Activated CD4-positive, alpha-beta T cell treated with anti-CD3 and anti-CD28 coated beads, Interleukin-2, amount 50 U/mL, for 24 hours (primary cell): ENCODE measurements at regions not wholly inside any gene's neighbourhood (a gene's known extent, or its start where the extent isn't known, plus 50 kb on each side); places are given as distances from the start of the nearest gene placed in this dataset.
"Not testable (repeated sequence)": the region's sequence is repeated elsewhere in the genome, so short reads cannot be mapped to it uniquely, and the experiment has no call there.

Experiments used
- DNase-seq, 2 donors: peaks; one replicate each; pipeline ENCODE4 v3.0.0-alpha.2; 2020; ENCODE audit warnings: low read depth in 1 of 2, low spot score in 1 of 2

DNA sequence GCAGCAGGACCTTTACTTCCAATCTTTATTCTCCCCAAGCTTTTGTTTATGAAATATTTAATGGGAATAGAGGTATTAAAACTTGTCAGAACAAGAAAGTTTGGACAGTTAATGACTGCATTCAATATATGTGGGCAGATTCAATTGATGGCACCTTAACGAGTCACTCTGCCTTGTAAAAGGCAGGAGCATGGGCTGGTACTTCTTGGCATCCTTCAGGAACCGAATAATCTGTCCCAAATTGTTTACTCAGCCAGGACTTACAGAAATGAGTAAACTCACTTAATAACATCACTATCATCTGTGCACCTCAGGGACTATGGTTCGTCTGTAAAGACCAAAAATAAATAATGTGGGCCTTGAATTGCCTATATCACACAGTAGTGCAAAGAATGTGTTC lies 1280.3 kb upstream of the TMEFF2 start:
- no peak for DNase-seq

DNA sequence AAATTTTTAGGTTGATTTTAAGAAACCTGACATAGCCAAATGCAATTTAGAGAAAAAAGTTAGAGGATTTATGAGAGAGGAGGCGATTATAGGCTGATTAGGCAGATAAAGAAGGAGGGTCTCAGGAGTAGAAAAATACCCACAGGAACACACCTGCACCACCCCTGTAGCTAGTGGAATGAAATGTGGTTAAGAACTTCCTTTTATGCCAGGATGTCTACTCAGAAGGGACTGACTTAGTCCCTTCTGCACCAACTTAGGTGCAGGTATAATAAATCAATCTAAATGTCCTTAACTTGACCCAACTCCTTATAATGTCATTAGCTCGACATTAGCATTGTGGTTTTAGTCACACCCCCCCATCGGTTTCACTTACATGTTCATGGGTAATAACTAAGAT lies 1274.5 kb upstream of the TMEFF2 start:
- no peak for DNase-seq

DNA sequence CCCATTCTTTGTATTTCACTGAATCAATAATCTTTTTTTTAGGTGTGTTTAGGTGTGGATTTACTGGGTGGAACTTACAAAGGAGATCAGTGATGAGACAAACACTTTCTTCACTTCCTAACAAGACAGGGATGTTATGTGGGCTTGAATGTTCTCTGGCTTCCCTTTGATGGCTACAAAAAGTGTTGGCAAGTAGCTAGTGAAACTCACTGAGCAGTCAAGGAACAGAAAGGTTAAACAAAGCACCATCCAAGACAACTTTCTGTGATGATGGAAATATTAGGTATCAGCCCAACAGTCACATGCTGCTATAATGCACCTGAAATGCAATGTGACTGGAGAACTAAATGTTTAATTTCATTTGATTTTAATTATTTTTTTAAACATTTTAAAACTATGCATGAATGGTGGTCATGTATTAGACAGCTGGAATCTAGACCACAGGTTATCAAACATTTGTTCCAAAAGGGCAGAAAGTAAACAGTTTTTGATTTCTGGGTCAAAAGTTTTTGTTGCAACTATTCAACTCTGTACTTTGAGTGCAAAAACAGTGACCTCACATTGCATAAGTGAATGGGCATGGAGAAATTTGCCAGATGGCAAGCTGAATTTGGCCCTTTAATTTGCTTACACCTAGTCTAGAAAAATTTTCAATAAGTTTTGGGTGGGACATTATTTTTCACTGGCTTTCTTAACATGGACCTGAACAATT lies 1272.7 kb upstream of the TMEFF2 start:
- no peak for DNase-seq

DNA sequence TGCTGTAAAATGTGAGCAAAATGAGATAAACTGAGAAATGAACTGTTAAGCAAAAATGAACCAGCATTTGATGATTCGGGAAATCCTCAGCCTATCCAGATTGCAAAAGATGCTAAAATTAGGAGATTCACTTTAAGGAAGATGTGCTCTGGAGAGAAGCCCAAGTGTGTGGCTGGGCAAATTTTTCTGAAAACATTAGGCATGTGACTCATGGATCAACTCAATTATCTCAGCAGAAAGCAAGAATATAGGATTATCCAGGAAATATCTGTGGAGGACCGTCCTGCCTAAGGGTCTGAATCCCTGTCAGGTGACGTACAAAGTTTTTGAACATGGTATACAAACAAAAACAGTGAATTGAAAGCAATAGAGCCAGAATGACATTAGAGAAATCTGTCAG lies 1268.3 kb upstream of the TMEFF2 start:
- no peak for DNase-seq

DNA sequence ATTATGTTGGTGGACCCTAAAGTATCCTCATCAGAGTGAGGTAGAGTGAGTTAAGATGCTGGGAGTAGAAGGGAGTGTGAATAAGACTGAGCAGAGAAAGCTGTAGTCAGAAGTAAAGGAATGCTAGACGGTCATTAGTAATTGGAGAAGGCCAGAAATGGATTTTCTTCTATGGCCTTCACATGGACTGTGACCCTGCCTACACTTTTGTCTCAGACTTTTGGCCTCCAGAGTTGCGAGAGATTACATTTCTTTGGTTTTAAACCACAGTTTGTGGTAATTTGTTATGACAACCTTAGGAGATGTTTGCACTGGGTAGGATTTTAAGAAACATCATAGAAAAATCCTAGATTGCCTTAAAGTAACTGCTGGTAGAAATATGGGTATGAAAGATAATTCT lies 1267.7 kb upstream of the TMEFF2 start:
- no peak for DNase-seq

DNA sequence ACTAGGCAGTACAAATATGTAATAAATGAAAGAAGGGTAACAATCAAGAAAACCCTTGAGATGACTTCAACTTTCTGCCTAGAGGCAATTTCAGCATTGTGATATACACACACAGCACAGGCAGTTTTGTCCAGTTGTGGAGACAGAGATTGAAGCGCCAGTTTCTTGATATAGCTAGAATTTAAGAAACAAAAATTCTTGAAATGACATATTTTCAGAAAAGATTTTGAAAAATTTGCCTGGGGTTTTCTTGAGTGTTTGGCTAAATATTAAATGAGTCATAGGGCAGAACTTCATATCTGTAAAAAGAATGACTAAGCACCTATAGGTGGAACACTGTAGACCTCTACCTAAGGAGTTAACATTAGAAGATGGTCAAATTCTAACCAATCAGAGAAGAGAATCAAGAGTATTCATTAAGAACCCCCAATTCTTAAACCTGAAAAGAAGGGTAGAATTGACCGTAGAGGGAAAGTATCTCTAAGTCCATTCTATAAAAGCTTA lies 1266.8 kb upstream of the TMEFF2 start:
- no peak for DNase-seq

DNA sequence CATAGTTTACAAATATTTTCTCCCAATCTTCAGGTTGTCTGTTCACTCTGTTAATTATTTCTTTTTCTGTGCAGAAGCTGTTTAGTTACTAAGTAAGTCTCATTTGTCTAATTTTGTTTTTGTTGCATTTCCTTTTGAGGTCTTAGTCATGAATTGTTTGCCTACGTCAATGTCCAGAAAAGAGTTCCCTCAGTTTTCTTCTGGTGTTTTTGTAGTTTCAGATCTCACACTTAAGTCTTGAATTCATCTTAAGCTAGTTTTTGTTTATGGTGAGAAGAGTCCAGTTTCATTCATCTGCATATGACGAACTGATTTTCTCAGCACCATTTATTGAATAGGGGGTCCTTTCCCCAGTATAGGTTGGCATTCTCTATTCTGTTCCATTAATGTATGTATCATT lies 1252.2 kb upstream of the TMEFF2 start:
- DNase-seq, result no peak

DNA sequence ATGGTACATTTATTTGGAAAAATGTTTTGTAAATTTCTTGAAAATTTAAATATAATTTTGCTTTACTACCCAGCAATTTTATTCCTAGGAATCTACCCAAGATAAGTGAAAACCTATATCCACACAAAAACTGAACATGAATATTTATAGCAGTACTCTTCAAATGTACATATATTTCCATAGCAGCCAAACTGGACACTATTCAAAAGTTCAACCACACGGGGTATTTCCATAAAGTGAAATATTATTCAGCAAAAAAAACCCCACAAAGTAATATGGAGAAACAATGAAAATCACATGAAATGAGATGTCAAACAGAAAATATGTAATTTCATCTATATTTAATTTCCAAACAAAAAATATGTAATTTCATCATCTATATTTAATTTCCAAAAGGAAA lies 1247.6 kb upstream of the TMEFF2 start:
- no peak for DNase-seq

DNA sequence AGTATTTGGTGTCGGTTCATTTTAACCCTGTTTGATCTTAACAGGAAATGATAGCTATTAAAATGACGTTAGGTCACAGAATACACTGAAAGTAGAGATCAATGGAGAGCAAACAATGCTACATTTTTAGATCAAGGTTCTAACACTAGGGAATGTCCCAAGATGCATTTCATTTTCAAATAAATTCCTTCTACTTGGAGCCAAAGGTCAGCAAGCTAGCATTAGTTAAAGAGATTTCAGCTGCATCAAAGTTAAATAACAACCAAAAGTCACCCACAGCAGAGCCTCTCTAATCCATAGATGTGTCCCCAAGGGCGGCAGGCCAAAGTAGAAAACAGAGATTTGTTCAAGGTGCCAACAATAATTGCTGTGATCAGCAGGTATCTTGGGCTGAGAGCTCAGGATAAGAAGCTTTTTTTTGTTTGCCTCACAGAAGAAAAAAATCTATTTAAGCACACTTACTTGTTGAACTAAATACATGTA lies 1233.6 kb upstream of the TMEFF2 start:
- DNase-seq, result no peak

DNA sequence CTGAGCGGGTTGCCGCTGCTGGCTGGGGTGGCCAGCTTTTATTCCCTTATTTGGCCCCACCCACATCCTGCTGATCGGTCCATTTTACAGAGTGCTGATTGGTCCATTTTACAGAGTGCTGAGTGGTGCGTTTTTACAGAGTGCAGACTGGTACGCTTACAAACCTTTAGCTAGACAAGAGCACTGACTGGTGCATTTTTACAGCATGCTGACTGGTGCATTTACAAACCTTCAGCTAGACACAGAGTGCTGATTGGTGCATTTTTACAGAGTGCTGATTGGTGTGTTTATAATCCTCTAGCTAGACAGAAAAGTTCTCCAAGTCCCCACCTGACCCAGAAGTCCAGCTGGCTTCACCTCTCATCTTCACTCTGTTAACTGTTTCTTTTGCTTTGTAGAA lies 1217.6 kb upstream of the TMEFF2 start:
- DNase-seq, result not testable (repeated sequence)

DNA sequence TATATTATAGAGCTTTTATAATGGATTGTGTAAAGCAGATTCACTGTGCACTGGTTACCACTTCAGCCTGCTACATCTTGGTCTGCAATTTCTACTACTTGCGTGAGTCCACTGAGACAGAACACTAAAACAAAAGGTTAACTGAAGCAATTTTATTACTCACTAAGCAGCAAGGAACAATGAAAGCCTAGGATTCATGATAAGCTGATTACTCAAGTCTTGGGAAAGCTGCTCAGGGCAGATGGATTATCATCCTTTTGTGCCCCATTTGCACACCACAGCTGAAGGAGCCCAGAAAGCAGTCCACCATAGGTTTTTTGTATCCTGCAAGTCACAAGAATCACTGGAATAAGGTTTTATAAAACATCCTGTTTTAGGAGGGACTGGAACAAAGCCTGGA lies 1215.2 kb upstream of the TMEFF2 start:
- DNase-seq, result no peak

DNA sequence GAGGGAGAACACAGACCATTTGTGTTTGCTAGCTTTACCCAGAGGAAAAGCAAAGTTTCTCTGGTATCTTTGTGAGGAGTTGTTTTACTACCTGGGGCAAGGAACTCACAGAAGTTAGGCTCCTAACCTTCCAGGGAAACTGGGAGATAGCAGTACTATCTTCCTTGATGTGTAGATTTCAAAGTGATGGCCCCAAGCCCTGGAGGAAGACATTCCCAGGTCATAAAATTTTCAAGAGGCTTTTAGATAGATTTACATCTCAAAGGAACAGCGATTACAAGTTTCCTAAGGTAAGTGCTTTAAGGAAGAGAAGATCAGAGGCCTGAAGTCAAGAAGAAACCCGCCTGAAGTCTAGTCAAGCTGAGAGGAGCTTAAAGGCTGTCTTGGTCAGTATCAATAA lies 1187.8 kb upstream of the TMEFF2 start:
- DNase-seq, result no peak

DNA sequence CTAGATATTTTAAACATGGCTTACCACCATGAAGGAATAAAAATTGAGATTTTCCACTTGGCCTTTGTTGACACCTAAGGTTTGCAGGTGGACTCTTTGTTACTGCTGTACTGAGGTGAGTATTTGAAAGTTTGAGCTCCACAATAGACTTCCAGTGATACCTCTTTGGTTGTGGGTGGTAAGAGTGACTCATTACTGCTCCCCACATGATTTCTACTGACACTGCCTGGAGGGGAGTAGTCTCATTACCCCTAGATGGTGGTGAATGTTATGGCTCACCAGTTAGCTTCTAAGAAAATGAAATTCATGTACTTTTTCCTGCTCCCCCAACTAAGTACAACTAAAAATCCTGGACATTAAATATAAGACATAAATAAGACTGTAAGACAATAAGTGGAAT lies 1183.1 kb upstream of the TMEFF2 start:
- DNase-seq, result no peak

DNA sequence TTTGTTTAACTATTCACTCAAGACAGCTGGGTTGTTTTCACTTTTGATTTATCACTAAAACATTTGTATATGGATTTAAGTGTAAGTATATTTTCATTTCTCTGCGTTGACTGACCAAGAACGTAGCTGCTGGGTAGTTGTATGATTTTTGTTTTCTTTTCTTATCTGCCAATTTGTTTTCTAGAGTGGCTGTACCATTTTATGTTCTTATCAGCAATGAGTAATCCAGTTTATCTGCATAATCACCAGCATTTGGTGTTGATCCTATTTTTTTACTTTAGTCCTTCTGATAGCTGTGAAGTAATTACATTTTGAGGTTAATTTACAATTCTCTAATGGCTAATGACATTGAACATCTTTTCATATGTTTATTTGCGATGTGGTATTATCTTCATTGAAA lies 1178.4 kb upstream of the TMEFF2 start:
- DNase-seq, result no peak

DNA sequence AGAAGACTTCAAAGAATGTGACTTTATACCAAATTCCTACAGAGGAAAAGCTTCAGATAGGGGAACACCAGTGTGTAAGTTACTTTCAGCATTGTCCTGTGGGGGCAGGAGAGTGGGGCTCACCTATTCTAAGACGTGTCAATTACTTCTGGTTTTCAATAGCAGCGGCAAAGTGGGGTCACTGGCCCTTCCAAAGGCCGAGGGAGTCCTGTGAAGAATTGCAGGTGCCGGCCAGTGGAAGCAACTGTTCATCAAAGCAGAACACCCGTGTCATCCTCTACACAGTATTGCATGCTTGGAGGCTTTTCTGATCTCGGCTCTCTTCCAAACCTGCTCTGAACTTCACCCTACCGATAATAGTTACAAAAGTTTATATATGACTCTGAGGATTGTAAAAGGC lies 1176.5 kb upstream of the TMEFF2 start:
- no peak for DNase-seq

DNA sequence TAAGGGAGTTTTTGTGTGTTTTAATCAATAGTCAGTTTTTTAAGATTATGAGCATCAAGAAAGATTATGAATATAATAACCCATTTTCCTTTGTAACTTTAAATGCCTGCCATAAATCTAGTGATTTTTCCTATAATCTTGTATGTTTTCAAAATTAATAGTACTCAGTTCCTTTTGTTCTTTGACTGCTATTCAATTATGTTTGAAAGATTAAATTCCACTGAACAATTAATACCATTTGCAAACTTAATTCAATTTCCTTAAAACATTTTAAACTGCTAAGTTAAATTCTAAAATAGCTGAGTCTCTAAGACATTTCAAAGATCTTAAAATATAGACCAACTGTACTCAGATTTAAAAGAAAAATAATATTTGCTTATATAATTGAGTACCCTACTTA lies 1173.9 kb upstream of the TMEFF2 start:
- DNase-seq, result no peak

DNA sequence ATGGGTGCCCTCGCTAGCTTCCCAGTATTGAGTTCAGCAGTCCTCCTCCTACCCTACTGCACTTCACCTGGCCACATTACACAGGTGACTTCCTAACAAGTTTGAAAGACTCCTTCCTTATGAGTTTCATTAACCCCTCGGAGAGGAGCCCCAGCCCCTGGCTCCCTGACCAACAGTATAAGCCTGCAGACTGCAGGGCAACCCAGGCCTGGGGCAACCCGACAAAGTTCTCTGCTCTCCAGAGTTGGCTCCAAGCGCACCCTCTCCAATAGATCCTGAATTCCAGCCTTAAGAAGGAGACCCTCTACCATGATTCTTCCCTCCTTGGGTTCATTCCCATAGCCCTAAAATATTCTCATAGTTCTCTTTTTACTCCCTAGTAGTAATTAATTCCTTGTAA lies 1162.8 kb upstream of the TMEFF2 start:
- DNase-seq, result no peak

DNA sequence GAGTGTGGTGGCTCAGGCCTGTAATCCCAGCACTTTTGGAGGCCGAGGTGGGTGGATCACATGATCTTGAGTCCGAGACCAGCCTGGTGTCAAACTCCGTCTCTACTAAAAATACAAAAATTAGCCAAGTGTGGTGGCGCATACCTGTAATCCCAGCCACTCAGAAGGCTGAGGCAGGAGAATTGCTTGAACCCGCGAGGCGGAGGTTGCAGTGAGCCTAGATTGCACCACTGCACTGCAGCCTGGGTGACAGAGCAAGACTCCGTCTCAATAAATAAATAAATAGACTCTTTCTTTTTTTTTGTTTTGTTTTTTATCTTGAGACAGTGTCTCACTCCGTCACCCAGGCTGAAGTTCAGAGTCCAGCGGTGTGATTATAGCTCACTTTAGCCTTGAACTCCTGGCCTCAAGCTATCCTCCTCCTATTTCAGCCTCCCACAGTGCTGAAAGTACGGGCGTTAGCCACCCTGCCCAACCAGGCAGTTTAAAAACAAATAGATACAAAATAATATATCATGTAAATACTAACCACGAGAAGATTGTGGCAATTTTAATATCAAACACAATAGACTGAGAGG lies 1158.0 kb upstream of the TMEFF2 start:
- not testable (repeated sequence) for DNase-seq

DNA sequence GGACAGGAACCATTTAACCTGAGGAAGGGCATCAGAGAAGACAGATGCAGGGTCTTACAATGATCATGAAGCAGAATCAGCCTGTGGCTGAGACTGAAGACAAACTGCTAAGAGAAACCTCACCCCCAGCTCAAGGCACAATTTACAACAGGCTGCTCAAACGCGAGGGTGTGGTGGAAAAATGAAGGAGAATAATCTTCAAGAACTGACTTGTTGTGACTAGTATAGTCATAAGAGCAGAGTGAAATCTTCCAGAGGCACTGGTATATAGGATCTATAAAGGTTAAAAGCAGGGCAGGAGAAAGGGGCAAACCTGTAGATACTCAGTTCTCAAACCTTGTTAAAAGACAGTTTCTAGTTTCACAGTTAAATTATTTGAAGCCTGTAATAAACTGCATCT lies 1155.8 kb upstream of the TMEFF2 start:
- DNase-seq, result no peak

DNA sequence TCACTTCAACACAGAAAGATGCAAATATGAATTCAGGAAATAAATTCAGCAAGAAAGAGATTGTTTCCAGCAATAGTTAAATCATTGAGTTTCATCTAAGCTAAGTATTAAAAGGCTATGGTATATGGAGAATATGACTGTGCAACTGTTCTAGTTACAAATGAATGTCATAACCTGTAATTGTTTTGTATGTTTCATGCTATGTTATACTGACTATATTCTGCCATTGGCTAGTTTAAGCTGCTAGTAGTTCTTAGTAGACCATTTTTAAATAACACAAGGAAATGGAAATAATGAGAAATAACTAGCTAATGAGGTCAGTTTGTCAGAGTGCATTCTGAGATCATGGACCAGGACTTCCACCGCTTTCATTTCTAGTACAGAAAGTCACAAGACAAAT lies 1154.9 kb upstream of the TMEFF2 start:
- no peak for DNase-seq

DNA sequence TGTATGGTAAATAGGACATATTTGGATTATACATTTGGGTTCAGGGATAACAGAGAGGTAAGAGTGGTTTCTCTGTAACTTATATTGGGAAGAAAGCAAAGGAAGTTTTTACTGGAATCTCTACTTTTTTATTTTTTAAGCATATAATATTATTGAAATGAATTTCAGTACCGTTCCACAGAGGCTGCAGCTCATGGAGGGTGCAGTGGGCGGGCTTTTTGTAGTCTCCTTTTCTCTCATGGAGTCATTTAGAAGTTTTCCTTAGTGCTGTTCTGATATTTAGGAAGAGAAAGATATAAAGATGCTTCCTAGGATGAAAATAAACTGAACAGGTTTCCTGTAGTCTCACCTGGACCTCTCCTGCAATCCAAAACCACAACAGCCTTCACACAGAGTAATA lies 1153.3 kb upstream of the TMEFF2 start:
- DNase-seq, result no peak

DNA sequence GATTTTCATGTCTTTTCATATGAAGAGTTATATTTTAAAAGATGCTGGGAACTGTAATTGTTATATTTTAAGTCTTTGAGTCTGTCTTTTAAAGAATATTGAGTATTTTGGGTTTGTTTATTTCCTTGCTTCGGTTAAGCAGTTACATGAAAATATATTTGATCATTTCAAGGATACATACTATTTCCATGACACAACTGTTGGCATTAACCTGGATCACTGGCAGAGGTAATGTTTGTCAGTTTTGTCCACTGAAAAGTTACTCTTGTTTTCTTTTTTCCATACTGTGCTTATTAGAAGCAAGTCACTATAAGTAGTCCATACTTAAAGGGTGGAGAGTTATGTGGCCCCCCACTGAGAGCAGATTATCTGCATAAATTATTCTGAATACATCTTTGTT lies 1142.0 kb upstream of the TMEFF2 start:
- no peak for DNase-seq

DNA sequence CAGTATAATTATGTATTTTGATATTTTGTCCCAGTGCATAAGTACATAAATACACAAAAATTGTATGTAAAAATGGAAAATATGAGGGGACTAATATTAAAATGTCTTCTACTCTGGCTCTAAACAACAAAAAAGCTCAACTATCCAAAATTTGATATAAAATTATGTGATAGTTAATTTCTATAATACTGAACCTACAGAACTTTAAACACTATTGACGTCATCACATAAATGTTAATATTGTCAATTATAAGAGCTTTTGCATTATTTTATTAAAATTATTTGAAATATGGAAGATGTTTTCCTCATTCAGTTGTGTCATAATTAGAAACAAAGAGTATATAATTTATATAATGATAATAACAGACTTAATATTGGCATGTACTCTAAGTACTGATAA lies 1139.7 kb upstream of the TMEFF2 start:
- no peak for DNase-seq
